Heart left ventricle (tissue), 16 donors: ENCODE measurements at regions not wholly inside any gene's neighbourhood (a gene's known extent, or its start where the extent isn't known, plus 50 kb on each side); places are given as distances from the start of the nearest gene placed in this dataset.

Source experiments
- ATAC-seq, 4 donors: fragments of 200-7000 bp; cut with Tn5 transposase; one replicate each; pipeline ENCODE4 v1.9.1; 2020 to 2022; ENCODE audit warnings: moderate library complexity in 4 of 4, mild to moderate bottlenecking in 3 of 4, moderate number of reproducible peaks in 1 of 4
- DNase-seq, 5 donors: peaks; one replicate each; pipeline ENCODE4 v3.0.0-alpha.2; 2020
- H3K27ac ChIP-seq, 12 donors: fragments of 200-600 bp; sonication (generic) in 4 of 12; one replicate each; pipeline versions ENCODE4 v1.5.0 to v1.8.0; 2016 to 2022; ENCODE audit warnings: mild to moderate bottlenecking in 2 of 12
- H3K27me3 ChIP-seq, 9 donors: fragments of 200-600 bp; sonication (generic) in 2 of 9; one replicate each; pipeline versions ENCODE4 v1.5.1 to v1.8.0; 2016 to 2022; ENCODE audit warnings: mild to moderate bottlenecking in 3 of 9
- H3K36me3 ChIP-seq, 9 donors: fragments of 200-600 bp; sonication (generic) in 2 of 9; one replicate each; pipeline versions ENCODE4 v1.5.0 to v1.8.0; 2018 to 2022; ENCODE audit warnings: mild to moderate bottlenecking in 2 of 9
- H3K4me1 ChIP-seq, 12 donors: fragments of 200-600 bp; sonication (generic) in 4 of 12; one replicate each; pipeline versions ENCODE4 v1.5.0 to v1.8.0; 2016 to 2022; ENCODE audit warnings: mild to moderate bottlenecking in 3 of 12
- H3K4me3 ChIP-seq, 12 donors: fragments of 200-600 bp; sonication (generic) in 4 of 12; one replicate each; pipeline versions ENCODE4 v1.5.0 to v1.8.0; 2017 to 2022; ENCODE audit warnings: mild to moderate bottlenecking in 9 of 12, moderate library complexity in 4 of 12
- H3K9me3 ChIP-seq, 12 donors: fragments of 200-600 bp; sonication (generic) in 4 of 12; one replicate each; pipeline versions ENCODE4 v1.5.0 to v1.8.0; 2016 to 2022; ENCODE audit warnings: mild to moderate bottlenecking in 1 of 12
- POLR2A ChIP-seq, 2 donors: fragments of 450-650 bp; IDR thresholded peaks; one replicate each; pipeline ENCODE4 v1.6.1; 2017; ENCODE audit warnings: antibody characterized with exemption in 2 of 2, mild to moderate bottlenecking in 2 of 2, moderate library complexity in 2 of 2
- WGBS, 4 donors: extraction: QIAGEN DNeasy Blood & Tissue Kit in 2 of 4; methylation state at CpG; one replicate each; pipeline versions ENCODE4 v1.1.5 to v1.1.7; 2013 to 2018; 5-methylcytosine and 5-hydroxymethylcytosine counted together
- intact Hi-C, 10 donors: fragments of 100-400 bp; cut with DNase I; formaldehyde crosslinking; loops; one replicate each; pipeline versions ENCODE4 v1.11.1 to v1.14.2; 2022
- TF ChIP-seq, protein P1 (sequence below), 12 donors: fragments of 200-600 bp; sonication (generic) in 4 of 12; IDR thresholded peaks; one replicate each; pipeline versions ENCODE4 v1.5.0 to v1.8.0; 2018 to 2022; ENCODE audit warnings: antibody characterized with exemption in 12 of 12, mild to moderate bottlenecking in 5 of 12
- donor health status: ischemic (EF 13 %, LVEDD 7.1; RV severe dilation, severe dysfunction).
- donor health status: healthy with polysubstance abuse.
- donor health status: DM: no; HTN: yes; CAD: no.
- donor health status: DM: no; HTN: no; CAD: no.
- donor health status: ischemic (EF 25% LVEDD 6.9; RV normal size, moderate dysfunction).
- donor health status: ischemic (EF 25% LVEDD 5.7; RV mildly dilated, moderate dysfunction).
- donor health status: healthy.
- donor health status: DM: yes; HTN: yes; CAD: no.
- donor health status: ischemic (EF 35%, LVEDD 5.7; RV mildly dilated, moderate dysfunction).
- donor health status: nonischemic (EF 11% LVEDD 7.7; RV severe dilation, severe dysfunction).
- donor health status: DM: yes; HTN: yes; CAD: no.
- donor health status: PGD.
- donor health status: ischemic (EF 29% LVEDD 5.4; RV normal size, mild dysfunction).
- donor health status: nonischemic (EF 23%, LVEDD 6.1; RV moderate dilation, normal function).

DNA sequence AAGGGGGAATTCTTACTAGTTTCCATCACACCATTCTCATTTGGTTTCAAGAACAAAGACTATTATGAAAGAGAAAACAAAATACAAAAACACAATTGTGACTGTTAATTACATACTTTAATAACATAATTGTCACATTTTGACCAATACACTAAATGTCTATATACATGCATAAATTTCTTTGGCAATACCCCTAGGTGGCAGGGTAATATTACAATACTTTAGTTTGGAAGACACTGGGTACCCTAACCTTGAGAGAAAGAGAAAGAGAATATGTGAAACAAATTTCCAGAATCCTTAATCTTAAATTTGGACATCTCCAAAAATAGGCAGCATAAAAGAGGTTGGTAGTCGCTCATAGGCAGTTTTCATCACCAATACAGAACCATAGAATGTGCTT, 619.6 kb upstream of the ADAMTS16 start:
- Histone ChIP-seq H3K4me3 (no peak overlapping the region), H3K4me1 (no peaks in the 10 kb centered on the region), H3K27ac (no peak overlapping the region), H3K9me3 (no peaks in the 10 kb centered on the region), H3K36me3 (no peaks in the 10 kb centered on the region), H3K27me3 (no peaks in the 10 kb centered on the region)
- no peak for ATAC-seq
- no peak for DNase-seq
- WGBS, 4 donors: 72 to 83% (median 77%) methylated on average over 1 of the region's 1 CpG
- no peak for TF ChIP-seq POLR2A (IDR thresholded peaks at IDR 0.05)
- TF ChIP-seq, protein P1, sequence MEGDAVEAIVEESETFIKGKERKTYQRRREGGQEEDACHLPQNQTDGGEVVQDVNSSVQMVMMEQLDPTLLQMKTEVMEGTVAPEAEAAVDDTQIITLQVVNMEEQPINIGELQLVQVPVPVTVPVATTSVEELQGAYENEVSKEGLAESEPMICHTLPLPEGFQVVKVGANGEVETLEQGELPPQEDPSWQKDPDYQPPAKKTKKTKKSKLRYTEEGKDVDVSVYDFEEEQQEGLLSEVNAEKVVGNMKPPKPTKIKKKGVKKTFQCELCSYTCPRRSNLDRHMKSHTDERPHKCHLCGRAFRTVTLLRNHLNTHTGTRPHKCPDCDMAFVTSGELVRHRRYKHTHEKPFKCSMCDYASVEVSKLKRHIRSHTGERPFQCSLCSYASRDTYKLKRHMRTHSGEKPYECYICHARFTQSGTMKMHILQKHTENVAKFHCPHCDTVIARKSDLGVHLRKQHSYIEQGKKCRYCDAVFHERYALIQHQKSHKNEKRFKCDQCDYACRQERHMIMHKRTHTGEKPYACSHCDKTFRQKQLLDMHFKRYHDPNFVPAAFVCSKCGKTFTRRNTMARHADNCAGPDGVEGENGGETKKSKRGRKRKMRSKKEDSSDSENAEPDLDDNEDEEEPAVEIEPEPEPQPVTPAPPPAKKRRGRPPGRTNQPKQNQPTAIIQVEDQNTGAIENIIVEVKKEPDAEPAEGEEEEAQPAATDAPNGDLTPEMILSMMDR (IDR thresholded peaks at IDR 0.05): no peak
- intact Hi-C loops: no loop called here

DNA sequence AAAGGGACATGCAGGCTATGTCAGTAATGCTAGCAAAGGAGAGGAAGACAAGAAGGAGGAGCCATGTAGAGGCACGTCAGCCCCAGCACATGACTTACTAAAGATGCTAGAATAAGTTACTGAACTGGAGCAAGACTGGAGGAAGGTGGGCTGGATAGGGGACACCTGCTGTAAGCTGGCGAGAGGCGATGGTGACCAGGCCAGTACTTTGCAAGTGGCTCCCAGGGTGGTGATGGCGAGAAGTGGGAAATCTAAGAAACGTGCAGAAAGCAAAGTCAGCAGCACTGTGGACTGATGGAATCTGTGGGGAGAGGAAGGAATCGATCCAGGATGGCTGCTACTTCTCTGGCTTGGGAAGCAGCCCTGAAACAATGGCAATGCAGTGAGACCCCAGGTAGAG, 617.1 kb upstream of the ADAMTS16 start:
- Histone ChIP-seq H3K9me3 (no peaks in the 10 kb centered on the region), H3K27ac (no peak overlapping the region), H3K27me3 (no peaks in the 10 kb centered on the region), H3K4me1 (no peaks in the 10 kb centered on the region), H3K4me3 (no peak overlapping the region), H3K36me3 (no peaks in the 10 kb centered on the region)
- intact Hi-C loops: no loop called here
- DNase-seq: no peak
- ATAC-seq: no peak
- TF ChIP-seq, protein P1 (IDR thresholded peaks at IDR 0.05): no peak
- TF ChIP-seq POLR2A (IDR thresholded peaks at IDR 0.05): no peak
- WGBS, 4 donors: 63 to 74% (median 65%) methylated on average over 6 of the region's 6 CpGs

DNA sequence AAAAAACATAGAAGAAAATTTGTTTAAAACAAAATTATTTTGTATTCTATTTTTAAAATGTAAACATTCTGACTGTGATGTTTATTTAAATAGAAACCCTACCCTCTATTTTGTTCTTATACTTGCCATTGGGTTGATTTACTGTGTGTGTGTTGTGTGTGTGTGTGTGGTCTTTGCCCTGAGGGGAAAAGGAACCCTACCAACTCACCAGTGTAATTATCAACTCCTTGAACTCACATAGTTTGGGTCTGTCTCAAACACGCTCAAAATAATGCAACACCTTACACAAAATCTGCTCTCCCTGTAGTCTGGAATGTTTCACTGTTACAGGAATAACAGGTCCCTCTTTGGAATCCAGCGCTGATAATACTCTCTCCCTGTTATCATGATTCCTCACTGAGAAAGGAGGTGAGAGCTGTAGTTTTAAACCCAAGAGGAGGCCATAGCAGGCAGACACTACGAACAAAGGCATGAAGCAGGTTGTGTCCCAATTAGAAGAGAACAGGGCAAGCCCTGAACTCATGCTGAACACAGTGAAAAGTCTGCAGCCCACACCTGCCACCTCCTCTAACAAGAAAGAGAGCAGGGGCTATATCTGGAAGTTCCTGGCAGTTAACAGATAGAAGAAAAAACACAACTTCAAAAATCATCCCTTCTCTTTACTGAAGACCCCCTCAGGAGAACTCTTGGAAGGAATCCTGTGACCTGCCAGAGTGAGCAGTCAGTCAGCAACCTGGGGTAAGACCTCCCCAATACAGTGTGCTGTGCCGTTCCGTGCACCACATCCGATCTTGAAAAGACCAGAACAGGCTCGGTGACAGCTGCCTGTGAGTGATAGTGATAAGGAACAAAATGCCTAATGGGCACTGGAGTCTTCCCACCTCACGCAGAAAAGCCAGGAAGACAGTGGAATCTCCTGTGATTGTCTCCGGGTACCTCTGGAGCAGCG, 608.1 kb upstream of the ADAMTS16 start:
- H3K9me3 ChIP-seq: no peaks in the 10 kb centered on the region
- intact Hi-C loops: no loop called here
- TF ChIP-seq, protein P1 (IDR thresholded peaks at IDR 0.05): no peak
- TF ChIP-seq POLR2A (IDR thresholded peaks at IDR 0.05): no peak
- no peaks in the 10 kb centered on the region for H3K36me3 ChIP-seq
- no peak overlapping the region for H3K4me3 ChIP-seq
- H3K27ac ChIP-seq: no peak overlapping the region
- H3K4me1 ChIP-seq: no peaks in the 10 kb centered on the region
- DNase-seq (no peak), ATAC-seq (no peak)
- H3K27me3 ChIP-seq: peaks cover 0 to 10% (median 0%) of the 10 kb centered on the region in 9 donors
- WGBS, 4 donors: 26 to 52% (median 36%) methylated on average over 10 of the region's 10 CpGs

DNA sequence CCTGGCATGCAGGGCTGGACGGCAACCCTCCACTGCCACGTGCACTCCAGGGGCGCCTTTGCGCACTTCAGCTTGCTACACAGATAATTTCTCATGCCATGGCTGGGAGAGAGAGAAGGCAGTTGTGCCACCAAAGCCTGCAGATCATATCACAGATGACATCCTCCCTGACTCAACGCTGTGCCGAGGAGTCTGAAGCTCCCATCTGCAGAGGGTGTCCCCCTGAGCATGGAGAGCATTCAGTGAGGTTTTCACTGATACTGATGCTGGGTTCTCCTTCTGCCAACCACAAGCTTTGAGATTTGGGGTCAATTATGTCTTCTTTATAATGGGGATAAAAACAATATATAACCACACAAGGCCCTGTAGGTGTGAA, 607.4 kb upstream of the ADAMTS16 start:
- intact Hi-C loops: no loop called here
- DNase-seq (no peak), ATAC-seq (no peak)
- H3K4me3 ChIP-seq: no peak overlapping the region
- H3K27ac ChIP-seq: no peak overlapping the region
- no peaks in the 10 kb centered on the region for H3K4me1 ChIP-seq
- TF ChIP-seq POLR2A (IDR thresholded peaks at IDR 0.05): no peak
- TF ChIP-seq, protein P1 (IDR thresholded peaks at IDR 0.05): no peak
- WGBS, 4 donors: 41 to 65% (median 51%) methylated on average over 5 to 6 of the region's 6 CpGs
- H3K36me3 ChIP-seq: no peaks in the 10 kb centered on the region
- no peaks in the 10 kb centered on the region for H3K9me3 ChIP-seq
- peaks cover 0 to 10% (median 0%) of the 10 kb centered on the region in 9 donors for H3K27me3 ChIP-seq
